Neuronal stem cell (in vitro differentiated cells): ENCODE measurements at regions not wholly inside any gene's neighbourhood (a gene's known extent, or its start where the extent isn't known, plus 50 kb on each side); places are given as distances from the start of the nearest gene placed in this dataset.

Source experiments
- DNase-seq: peaks from one replicate; pipeline ENCODE4 v3.0.0-alpha.2; 2013; ENCODE audit warnings: low spot score
- H2AFZ ChIP-seq: one replicate; pipeline ENCODE4 v1.6.1; 2013; ENCODE audit warnings: mild to moderate bottlenecking, low read length, inconsistent platforms
- H2AK5ac ChIP-seq: 2 replicates; pipeline ENCODE4 v1.6.1; 2013; ENCODE audit warnings: low read depth, mild to moderate bottlenecking, inconsistent platforms, low read length, moderate library complexity, mixed read lengths
- H2BK120ac ChIP-seq: 2 replicates; pipeline ENCODE4 v1.6.1; 2013; ENCODE audit warnings: low read depth, mild to moderate bottlenecking, inconsistent platforms, low read length, moderate library complexity, mixed read lengths
- H2BK12ac ChIP-seq: one replicate; pipeline ENCODE4 v1.6.1; 2013; ENCODE audit warnings: low read length, inconsistent platforms
- H2BK15ac ChIP-seq: 2 replicates; pipeline ENCODE4 v1.6.1; 2013; ENCODE audit warnings: mild to moderate bottlenecking, low read length, inconsistent platforms, mixed read lengths
- H2BK5ac ChIP-seq: one replicate; pipeline ENCODE4 v1.6.1; 2013; ENCODE audit warnings: inconsistent platforms, mild to moderate bottlenecking, low read length, moderate library complexity
- H3K14ac ChIP-seq: one replicate; pipeline ENCODE4 v1.6.1; 2013; ENCODE audit warnings: low read length, inconsistent platforms
- H3K18ac ChIP-seq: 2 replicates; pipeline ENCODE4 v1.6.1; 2013; ENCODE audit warnings: low read length, inconsistent platforms
- H3K23ac ChIP-seq: 2 replicates; pipeline ENCODE4 v1.6.1; 2013; ENCODE audit warnings: low read depth, mild to moderate bottlenecking, mixed read lengths, low read length, inconsistent platforms; ENCODE audit not compliant: poor library complexity
- H3K27ac ChIP-seq: replicated peaks from 3 replicates; pipeline ENCODE4 v1.5.1; 2013; ENCODE audit warnings: low read length, inconsistent platforms
- H3K27me3 ChIP-seq, 3 experiments: 2 replicates each; pipeline ENCODE4 v1.6.1; 2013; ENCODE audit warnings: low read length in 3 of 3, mild to moderate bottlenecking in 2 of 3, inconsistent platforms in 1 of 3, low read depth in 1 of 3, mixed read lengths in 1 of 3, moderate library complexity in 1 of 3; ENCODE audit not compliant: control insufficient read depth in 3 of 3, insufficient read depth in 3 of 3
- H3K36me3 ChIP-seq, 2 donors: replicated peaks in 1 of 2; 2 replicates each; pipeline ENCODE4 v1.6.1; 2013; ENCODE audit warnings: low read length in 2 of 2; ENCODE audit not compliant: control insufficient read depth in 2 of 2, insufficient read depth in 2 of 2
- H3K4ac ChIP-seq: 2 replicates; pipeline ENCODE4 v1.6.1; 2013; ENCODE audit warnings: inconsistent platforms, mild to moderate bottlenecking, low read length, moderate library complexity
- H3K4me1 ChIP-seq, 2 donors: 1 replicate in 1 of 2; 2 replicates in 1 of 2; pipeline ENCODE4 v1.6.1; 2013; ENCODE audit warnings: low read length in 2 of 2, low read depth in 1 of 2; ENCODE audit not compliant: control insufficient read depth in 2 of 2, insufficient read depth in 1 of 2
- H3K4me2 ChIP-seq: one replicate; pipeline ENCODE4 v1.6.1; 2013; ENCODE audit warnings: mild to moderate bottlenecking, low read length, inconsistent platforms; ENCODE audit not compliant: insufficient read depth, poor library complexity, severe bottlenecking
- H3K4me3 ChIP-seq, 2 donors: 2 replicates each; pipeline ENCODE4 v1.5.1; 2013; ENCODE audit warnings: low read length in 2 of 2, mild to moderate bottlenecking in 2 of 2, inconsistent platforms in 1 of 2, moderate library complexity in 1 of 2
- H3K79me1 ChIP-seq: one replicate; pipeline ENCODE4 v1.6.1; 2013; ENCODE audit warnings: low read depth, mild to moderate bottlenecking, inconsistent platforms, low read length, moderate library complexity
- H3K9ac ChIP-seq: one replicate; pipeline ENCODE4 v1.6.1; 2013; ENCODE audit warnings: mild to moderate bottlenecking, low read depth, low read length, inconsistent platforms; ENCODE audit not compliant: poor library complexity
- H3K9me3 ChIP-seq, 2 donors: replicated peaks in 1 of 2; 2 replicates each; pipeline versions ENCODE3 to v1.6.1; 2013; ENCODE audit warnings: low read length in 2 of 2, mild to moderate bottlenecking in 2 of 2, inconsistent platforms in 1 of 2, low read depth in 1 of 2, mixed read lengths in 1 of 2, moderate library complexity in 1 of 2; ENCODE audit not compliant: control insufficient read depth in 2 of 2, insufficient read depth in 1 of 2
- H4K8ac ChIP-seq: one replicate; pipeline ENCODE4 v1.6.1; 2013; ENCODE audit warnings: low read depth, mild to moderate bottlenecking, inconsistent platforms, low read length, moderate library complexity
- H4K91ac ChIP-seq: one replicate; pipeline ENCODE4 v1.6.1; 2013; ENCODE audit warnings: low read length, low read depth, mild to moderate bottlenecking, inconsistent platforms; ENCODE audit not compliant: poor library complexity
- WGBS, 2 donors: extraction: QIAGEN DNeasy Blood & Tissue Kit; methylation state at CpG; one replicate each; pipeline ENCODE4 v1.1.7; 2013; ENCODE audit warnings: missing lambda C conversion rate in 2 of 2, mixed read lengths in 1 of 2; ENCODE audit not compliant: insufficient read length in 2 of 2, insufficient replicate concordance in 1 of 2; ENCODE audit errors: extremely low coverage in 2 of 2; 5-methylcytosine and 5-hydroxymethylcytosine counted together

- Histone ChIP-seq H3K36me3 (no peaks in the 10 kb centered on the region), H4K8ac (no peak overlapping the region), H2BK120ac (no peak overlapping the region), H3K4ac (no peak overlapping the region), H3K18ac (no peak overlapping the region), H2AFZ (no peak overlapping the region), H3K14ac (no peak overlapping the region), H3K79me1 (no peaks in the 10 kb centered on the region), H3K4me3 (no peak overlapping the region), H3K27ac (no peak overlapping the region), H3K4me1 (no peaks in the 10 kb centered on the region), H3K27me3 (no peaks in the 10 kb centered on the region), H3K9me3 (no peaks in the 10 kb centered on the region), H3K9ac (no peak overlapping the region), H2AK5ac (no peak overlapping the region), H3K23ac (no peak overlapping the region), H2BK5ac (no peak overlapping the region), H4K91ac (no peak overlapping the region), H2BK15ac (no peak overlapping the region), H2BK12ac (no peak overlapping the region), H3K4me2 (no peak overlapping the region)
- DNase-seq, result no peak
- WGBS, 2 donors, result no CpG with 5 or more reads among the region's 4 CpGs
Measured at GRCh38 chr13:63041640-63042414, 1626.2 kb upstream of the PCDH20 start.

- no peaks in the 10 kb centered on the region for H3K79me1 ChIP-seq
- no peak overlapping the region for H3K4me2 ChIP-seq
- no peak overlapping the region for H3K4me3 ChIP-seq
- H2BK5ac ChIP-seq, result no peak overlapping the region
- H3K4ac ChIP-seq, result no peak overlapping the region
- no CpG with 5 or more reads among the region's 3 CpGs for WGBS, 2 donors
- H2BK15ac ChIP-seq, result no peak overlapping the region
- H3K4me1 ChIP-seq, result peaks cover 0 to 2% of the 10 kb centered on the region in 2 donors
- H2AK5ac ChIP-seq, result no peak overlapping the region
- no peak for DNase-seq
- no peaks in the 10 kb centered on the region for H3K27me3 ChIP-seq
- H2BK120ac ChIP-seq, result no peak overlapping the region
- no peak overlapping the region for H2AFZ ChIP-seq
- H3K9me3 ChIP-seq, result no peaks in the 10 kb centered on the region
- no peaks in the 10 kb centered on the region for H3K36me3 ChIP-seq
- H2BK12ac ChIP-seq, result no peak overlapping the region
- no peak overlapping the region for H4K8ac ChIP-seq
- H3K27ac ChIP-seq, result no peak overlapping the region
- H3K14ac ChIP-seq, result no peak overlapping the region
- H3K18ac ChIP-seq, result no peak overlapping the region
- no peak overlapping the region for H3K23ac ChIP-seq
- no peak overlapping the region for H3K9ac ChIP-seq
- no peak overlapping the region for H4K91ac ChIP-seq
Measured at GRCh38 chr13:63026285-63026797, 1610.7 kb upstream of the PCDH20 start.

GRCh38 chr13:63025741-63026140 lies 1610.1 kb upstream of the PCDH20 start:
- WGBS, 2 donors, result no CpG with 5 or more reads among the region's 1 CpG
- no peak overlapping the region for H3K4me3 ChIP-seq

GRCh38 chr13:63024458-63024857 lies 1608.8 kb upstream of the PCDH20 start:
- no peak overlapping the region for H2BK120ac ChIP-seq
- H3K4me3 ChIP-seq, result no peak overlapping the region
- no peak overlapping the region for H4K8ac ChIP-seq
- no peak overlapping the region for H3K23ac ChIP-seq
- H3K18ac ChIP-seq, result no peak overlapping the region
- no peak overlapping the region for H2BK12ac ChIP-seq
- no peak overlapping the region for H2AK5ac ChIP-seq
- H3K79me1 ChIP-seq, result no peaks in the 10 kb centered on the region
- no peaks in the 10 kb centered on the region for H3K9me3 ChIP-seq
- H3K9ac ChIP-seq, result no peak overlapping the region
- H2BK15ac ChIP-seq, result no peak overlapping the region
- H3K4ac ChIP-seq, result no peak overlapping the region
- H3K4me2 ChIP-seq, result no peak overlapping the region
- no peak overlapping the region for H2AFZ ChIP-seq
- H3K36me3 ChIP-seq, result no peaks in the 10 kb centered on the region
- no peak overlapping the region for H3K27ac ChIP-seq
- no peak overlapping the region for H4K91ac ChIP-seq
- H3K27me3 ChIP-seq, result no peaks in the 10 kb centered on the region
- DNase-seq, result no peak
- H3K4me1 ChIP-seq, result peaks cover 0 to 2% of the 10 kb centered on the region in 2 donors
- no peak overlapping the region for H3K14ac ChIP-seq
- whole genome bisulfite sequencing, 2 donors, result no CpG with 5 or more reads among the region's 3 CpGs
- H2BK5ac ChIP-seq, result no peak overlapping the region

More at GRCh38 chr13:63025741-63026140, 1610.1 kb upstream of the PCDH20 start:
- Histone ChIP-seq H3K79me1 (no peaks in the 10 kb centered on the region), H3K4me1 (peaks cover 0 to 2% of the 10 kb centered on the region in 2 donors), H3K27me3 (no peaks in the 10 kb centered on the region), H3K4ac (no peak overlapping the region), H2AK5ac (no peak overlapping the region), H3K14ac (no peak overlapping the region), H3K27ac (no peak overlapping the region), H2BK120ac (no peak overlapping the region), H3K9me3 (no peaks in the 10 kb centered on the region), H3K18ac (no peak overlapping the region), H3K9ac (no peak overlapping the region), H3K4me2 (no peak overlapping the region), H3K23ac (no peak overlapping the region), H2BK5ac (no peak overlapping the region), H3K36me3 (no peaks in the 10 kb centered on the region), H2AFZ (no peak overlapping the region), H2BK12ac (no peak overlapping the region), H4K91ac (no peak overlapping the region), H4K8ac (no peak overlapping the region), H2BK15ac (no peak overlapping the region)
- no peak for DNase-seq
